ENCODE measurements at regions not wholly inside any gene's neighbourhood (a gene's known extent, or its start where the extent isn't known, plus 50 kb on each side); places are given as distances from the start of the nearest gene placed in this dataset.

DNA sequence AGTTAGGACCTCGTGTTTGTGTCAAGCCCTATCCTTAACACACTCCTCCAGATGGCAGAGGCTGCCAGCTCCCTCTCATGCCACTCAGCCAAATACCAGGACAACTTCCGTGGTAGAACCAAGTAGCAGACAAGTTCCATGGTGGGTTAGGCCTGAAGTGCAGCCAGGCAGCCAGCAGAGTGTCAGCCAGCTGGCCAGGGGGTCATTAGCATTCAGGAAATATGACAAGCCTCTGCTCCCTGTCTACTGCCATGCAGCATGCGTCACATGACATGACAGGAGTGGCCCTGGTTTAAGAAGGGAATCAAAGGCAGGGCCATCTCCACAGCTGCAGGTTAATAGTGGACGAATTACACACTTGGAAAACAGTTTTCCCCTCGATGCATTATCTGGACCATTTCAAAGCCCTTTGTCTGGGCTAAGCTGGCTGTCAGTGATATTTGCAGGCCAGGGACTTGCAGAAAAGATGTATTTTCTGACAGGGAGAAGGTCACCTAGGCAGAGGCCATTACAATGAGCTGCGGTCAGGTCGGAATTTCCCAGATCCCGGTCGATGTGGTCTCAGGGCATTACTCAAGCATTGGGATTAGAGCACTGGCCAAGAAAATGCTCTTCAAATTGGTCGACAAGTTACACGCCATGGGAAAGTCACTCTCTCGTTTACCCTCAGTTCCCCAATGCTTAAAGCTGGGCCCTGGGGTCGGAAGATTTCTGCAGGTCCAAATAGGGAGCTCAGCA is 461.7 kb upstream of the CADM1 start:
- DNase-seq (ENCODE audit: low read depth): no peak

DNA sequence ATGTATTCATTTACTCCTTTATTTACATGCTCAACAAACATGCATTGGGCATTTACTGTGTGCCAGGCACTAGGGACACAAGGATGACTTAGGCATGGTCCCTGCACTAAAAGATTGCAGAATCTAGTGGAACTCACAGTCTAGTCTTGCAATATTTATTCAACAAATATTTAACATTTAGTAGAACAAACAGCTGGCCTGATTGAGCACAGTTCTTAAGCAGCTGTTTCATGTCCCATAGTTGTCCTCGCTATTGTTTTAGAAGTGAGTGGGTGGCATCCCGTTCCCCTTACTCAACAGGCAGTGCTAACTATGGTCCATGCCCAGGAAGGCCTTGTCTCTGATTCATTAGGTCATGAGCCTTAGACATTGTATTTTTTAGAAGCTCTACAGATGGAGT is 459.9 kb upstream of the CADM1 start:
- no peak for DNase-seq (ENCODE audit: low read depth)

DNA sequence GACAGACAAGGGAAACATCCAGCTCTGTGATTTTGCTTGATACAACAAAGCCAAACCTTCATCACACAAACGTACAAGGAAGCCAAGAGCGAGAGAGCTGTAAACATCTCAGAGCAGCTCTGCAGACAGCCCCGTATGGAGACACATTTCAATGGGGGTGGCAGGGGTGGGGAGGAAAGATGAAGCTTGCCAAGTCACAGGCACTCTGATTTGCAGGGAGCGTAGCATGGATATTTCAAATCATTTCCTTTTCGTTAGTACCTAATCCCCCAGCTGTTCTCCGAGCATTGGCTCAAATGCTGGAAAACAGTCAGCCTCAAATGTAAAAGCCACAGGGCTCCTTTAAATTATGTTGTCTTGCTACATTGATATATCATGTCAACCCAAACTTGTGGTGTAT is 458.9 kb upstream of the CADM1 start:
- no peak for DNase-seq (ENCODE audit: low read depth)

DNA sequence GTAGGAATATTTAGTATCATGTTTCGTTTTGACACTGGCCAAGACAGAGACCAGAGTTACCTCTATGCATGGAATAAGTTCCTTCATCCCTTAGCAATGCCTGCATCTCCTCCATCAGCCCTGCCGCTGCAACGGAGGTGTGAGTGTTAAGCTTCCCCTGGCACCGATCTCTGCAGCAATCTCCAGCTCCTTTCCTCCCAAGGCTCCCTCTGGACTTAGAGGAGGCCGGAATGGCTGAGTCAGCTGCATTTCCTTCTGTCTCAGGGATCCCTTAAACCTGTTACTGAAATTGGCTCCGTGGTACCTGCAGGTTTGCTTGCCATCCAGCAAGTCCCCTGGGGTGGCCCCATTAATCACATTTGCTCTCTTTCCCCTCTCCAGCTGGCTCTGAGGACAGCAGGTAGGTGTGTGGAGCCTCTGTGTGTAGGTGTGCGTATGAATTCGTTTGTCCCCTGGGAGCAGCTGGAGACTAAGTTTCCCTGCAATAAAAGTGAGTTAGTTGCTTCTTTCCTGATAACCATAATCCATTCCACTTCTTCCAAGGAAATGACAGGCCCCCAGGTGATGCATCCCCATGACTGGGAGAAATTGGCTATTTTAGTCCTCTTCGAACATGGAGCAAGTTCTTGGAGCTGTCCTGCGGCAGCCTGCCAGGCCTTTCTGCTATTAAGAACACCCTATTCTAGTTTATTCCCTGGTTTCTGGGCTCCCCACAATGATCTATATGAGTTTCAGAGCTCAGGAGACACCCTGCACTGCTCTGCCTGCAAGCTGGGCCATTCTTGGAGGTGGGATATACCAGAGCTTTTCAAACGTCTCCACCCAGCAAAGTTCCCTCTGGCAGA is 457.2 kb upstream of the CADM1 start:
- DNase-seq (ENCODE audit: low read depth): no peak

DNA sequence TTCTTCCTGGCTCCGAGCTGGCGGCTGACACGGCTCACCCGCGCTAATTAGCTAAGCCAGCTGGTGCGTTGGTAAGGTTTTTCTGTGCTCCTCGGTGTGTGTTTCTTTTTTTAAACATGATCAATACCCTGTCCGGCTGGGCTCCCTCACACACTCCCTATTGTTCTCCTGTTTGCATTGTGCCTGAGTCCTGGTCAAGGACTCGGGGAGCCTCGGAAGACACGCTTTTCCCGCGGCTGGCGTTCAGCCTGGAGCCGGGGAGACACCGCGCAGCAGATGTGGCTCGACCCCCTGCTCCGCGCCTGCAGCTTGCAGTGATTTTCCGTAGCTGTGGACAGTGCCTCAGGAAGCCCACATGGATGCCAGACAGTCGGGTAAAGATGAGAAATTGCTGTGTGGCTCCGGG is 454.9 kb upstream of the CADM1 start:
- no peak for DNase-seq (ENCODE audit: low read depth)

DNA sequence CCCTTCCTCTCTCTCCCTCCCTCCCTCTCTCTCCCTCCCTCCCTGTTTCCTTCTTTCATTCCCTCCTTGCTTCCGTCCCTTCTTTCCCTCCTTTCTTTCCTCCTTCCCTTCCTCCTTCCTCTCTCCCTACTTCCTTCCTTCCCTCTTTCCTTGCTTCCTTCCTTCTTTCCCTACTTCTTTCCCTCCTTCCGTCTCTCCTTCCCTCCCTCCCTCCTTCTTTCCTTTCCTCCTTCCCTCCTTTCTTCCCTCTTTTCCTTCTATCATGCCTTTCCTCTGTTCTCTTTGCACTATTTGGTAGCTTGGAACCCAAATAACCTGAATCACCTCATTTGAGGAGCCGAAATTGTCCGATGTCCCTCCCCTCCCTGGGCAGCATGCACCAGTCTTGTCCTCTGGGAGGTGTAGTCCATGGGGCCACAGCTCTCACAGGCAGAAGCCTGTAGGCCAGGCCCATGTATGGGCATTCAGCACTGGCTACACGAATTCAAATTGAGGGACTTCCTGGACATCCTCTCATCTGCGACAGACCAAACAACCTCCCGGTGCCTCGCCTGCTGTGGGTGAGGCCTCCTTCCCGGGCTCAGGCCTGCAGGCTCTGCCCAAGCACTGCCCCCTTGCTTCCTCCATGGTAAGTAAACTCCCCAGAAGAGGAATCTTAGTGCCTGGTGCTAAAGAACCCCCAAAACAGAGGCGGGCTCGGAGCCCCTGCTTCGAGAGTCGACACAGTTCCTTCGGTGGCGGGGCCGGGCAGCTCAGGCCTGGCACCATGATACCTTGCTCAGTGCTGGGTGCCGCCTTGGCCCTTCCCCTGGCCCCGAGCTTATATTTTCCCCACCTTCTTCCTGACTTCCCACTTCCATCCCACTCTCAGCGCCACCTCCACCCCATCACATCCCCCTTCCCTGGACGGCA is 454.1 kb upstream of the CADM1 start:
- DNase-seq (ENCODE audit: low read depth): no peak

DNA sequence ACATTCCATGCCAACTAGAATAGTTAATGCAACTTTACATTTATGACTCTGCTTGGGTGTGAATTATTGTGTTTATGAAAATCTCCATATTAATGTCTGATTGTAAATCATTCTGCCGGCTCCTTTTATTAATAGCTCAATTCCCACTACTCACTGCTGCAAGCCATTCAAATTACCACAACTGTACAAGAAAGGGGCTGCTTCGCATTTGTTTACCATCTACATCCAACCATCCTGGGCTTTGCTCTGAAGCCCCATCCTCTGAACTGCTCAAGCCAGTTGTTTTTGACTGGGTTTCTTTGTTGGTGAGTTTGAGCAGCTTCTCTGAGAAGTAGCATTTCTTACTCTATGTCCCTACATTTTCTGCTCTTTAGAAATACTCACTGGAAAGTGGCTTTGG is 451.6 kb upstream of the CADM1 start:
- no peak for DNase-seq (ENCODE audit: low read depth)

DNA sequence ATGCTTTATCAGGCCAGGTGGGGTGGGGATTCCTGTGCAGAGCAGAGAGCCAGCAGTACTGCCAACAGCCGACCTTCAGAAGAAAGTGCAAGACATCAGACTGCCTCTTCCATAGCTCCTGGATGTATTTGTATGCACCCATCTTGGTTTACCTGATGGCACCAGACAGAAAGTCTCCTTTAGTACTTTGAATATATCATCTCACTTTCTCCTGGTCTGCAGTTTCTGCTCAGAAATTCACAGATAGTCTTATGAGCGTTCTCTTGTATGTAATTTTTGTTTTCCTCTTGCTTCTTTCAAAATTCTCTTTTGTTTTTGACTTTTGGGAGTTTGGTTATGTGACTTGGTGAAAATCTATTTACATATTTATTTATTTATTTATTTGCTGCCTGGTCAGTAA is 446.4 kb upstream of the CADM1 start:
- no peak for DNase-seq (ENCODE audit: low read depth)

DNA sequence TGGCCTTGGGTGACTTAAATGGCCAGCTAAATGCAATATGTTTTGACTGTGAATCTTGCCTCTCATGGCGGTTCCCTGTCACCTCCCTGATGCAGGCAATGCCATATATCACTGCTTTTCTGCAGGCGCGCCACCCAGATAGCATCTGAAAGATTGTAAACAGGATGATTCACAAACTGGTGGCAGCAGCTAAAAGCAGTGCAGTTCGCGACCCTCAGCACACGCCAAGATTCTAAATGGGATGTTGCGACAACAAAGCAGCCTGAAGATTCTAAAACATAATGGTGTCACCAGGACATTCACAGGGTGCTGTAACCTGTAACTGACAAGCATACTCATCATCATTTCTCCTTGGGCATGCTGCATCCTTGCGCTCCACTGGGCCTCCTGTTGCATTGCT is 440.4 kb upstream of the CADM1 start:
- no peak for DNase-seq (ENCODE audit: low read depth)

DNA sequence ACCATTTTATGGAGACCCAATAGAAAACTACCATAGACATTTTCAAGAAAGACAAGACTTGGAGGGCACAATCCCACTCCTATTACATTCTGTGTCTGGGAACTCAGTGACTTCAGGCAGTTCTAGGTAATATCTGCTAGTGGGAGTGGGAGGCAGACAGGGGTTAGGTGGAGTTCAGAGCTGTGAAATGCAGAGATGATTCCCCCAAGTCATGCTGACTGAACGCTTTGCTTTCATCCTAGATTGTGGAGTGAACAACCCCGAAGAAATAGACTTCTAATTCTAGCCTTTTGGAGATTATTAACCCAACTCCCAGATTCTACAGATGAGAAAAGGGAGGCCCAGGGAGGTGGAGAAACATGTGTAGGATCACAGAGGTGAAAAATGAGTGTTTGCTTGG is 437.8 kb upstream of the CADM1 start:
- no peak for DNase-seq (ENCODE audit: low read depth)

DNA sequence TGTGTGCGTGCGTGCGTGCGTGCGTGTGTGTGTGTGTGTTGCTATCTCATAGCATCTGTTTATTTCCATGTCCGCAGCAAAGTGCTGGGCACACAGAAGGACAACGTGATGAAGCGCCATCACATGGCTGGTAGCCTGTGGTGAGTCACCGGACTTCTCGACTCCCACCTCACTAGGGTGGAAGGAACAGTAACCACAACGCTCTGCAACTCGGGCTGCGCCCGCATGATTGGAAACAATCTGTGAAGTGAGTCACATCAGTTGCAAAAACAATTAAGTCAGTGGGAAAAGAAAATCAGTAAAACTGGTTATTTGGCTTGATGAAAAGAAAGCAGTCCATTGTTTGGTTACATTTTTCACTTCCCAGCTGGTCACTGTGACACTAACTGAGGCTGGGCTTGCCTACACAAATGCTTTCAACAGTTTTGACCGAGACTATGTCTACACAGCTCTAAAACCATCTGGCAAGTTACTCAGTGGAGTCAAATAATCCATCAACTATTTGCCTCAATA is 437.3 kb upstream of the CADM1 start:
- no peak for DNase-seq (ENCODE audit: low read depth)

DNA sequence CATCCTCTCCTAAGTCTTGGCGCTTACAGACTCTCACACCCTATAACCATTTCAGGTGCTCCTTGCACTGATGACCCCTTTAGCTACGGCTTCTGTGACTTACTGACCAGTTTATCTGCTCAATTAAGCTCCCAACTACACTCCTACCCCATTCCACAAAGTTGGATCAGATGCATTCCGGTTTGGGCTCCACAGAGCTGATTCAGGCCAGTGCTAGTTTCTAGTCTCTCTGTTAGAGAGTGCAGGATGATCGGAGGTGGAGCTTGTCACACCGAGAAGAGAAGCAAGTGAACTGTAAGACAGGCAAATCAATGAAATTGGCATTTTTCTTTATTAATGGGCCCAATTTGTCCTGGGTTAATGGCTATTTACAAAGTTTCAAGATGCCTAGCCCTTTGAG is 436.8 kb upstream of the CADM1 start:
- no peak for DNase-seq (ENCODE audit: low read depth)

DNA sequence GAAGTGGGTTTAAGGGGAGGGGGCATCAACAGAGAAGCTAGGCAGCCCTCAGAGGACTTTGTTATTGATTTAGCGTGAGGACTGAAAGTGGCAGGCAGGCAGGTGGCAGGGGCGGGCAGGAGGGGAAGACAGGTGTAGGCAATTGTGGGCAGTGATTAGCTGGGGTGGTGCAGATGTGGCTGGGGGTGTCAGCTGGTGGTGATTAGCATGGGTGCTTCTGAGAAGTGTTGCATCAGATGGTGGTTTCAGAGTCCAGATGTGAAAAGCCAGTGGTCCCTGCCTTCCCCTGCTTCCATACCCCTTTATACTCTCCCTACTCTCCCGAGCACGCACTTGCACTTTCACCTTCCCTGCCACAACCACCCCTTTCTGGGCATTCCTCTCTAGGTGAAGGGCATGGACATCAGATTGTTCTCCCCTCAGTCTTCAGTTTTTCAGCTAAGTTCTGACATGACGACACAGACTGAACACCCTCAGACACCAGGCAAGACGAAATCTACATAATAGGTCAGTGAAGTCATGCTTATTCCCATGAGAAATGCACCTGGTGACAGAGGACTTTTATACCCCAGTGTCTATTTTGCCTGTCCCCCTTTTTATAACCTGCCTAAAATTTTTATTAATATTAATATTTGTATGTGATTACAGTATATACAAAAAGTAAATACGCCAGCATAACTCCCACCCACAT is 435.7 kb upstream of the CADM1 start:
- DNase-seq (ENCODE audit: low read depth): no peak

DNA sequence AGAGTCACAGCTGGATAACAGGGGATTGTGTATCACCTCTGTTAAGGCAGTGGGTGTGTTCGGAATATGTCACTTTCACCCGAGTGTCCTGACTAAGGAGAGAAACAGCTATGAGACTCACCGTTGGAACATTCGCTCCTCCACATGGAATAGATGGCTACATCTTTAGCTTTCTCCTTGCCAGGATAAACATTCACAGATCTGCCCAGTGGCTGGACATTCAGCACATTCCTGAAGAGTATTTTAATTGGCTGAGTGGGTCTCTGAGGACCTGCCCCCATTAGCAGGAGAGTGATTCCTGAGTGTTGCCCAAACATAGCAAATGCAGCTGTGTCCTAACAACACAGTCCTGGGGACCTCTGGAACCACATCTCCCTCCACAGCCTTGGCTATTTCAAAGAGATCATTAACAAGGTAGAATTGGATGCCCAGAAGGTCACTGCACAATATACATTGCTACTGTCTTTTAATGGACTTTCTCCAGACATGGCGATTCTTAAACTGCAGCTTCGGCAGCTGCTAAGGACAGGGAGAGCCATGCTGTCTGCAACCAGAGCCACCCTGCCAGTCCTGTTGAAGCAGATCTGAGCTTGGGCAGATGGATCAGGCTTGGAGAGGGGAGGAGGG is 435.0 kb upstream of the CADM1 start:
- no peak for DNase-seq (ENCODE audit: low read depth)

DNA sequence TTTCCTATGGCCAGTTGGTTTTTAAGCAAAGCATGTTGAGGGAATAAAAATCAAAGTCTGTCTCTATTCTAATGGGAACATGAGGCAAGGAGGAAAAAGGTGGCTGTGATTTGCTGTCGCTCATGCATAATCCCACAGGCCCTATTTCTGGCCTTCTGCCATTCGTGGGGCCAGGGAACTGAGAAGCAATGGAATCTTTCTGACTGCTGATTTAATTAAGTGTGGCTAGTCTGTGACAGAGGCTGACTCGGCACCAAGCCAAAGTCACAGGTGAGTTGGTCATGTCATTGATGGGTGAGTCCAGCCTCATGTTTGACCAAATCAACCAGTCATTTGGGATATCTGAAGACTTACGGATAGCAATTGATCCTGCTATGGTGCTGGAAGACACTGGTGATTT is 429.3 kb upstream of the CADM1 start:
- no peak for DNase-seq (ENCODE audit: low read depth)

DNA sequence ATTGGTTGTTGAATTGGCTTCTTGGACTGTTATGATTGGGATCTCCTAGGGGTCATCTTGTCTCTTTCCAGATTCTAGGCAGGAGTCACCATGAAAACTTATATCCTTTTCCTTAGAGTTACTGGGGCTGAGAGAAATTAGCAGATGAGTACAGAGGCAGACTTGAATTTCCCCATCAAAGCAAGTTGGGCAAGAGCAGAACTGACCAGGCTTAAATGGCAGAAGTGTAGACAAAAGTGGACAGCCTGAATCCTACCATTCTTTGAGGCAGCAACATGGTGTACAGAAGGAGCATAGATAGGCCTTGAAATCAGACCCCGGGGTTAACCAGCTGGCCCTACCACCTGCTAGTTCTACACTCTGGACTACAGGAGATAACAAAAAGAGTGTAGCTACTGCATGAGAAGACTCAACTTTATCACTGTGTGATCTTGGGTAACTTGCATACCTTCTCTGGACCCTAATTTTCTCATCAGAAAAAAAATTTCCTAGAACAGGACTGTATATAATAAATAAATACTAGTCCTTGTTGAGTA is 427.4 kb upstream of the CADM1 start:
- no peak for DNase-seq (ENCODE audit: low read depth)

DNA sequence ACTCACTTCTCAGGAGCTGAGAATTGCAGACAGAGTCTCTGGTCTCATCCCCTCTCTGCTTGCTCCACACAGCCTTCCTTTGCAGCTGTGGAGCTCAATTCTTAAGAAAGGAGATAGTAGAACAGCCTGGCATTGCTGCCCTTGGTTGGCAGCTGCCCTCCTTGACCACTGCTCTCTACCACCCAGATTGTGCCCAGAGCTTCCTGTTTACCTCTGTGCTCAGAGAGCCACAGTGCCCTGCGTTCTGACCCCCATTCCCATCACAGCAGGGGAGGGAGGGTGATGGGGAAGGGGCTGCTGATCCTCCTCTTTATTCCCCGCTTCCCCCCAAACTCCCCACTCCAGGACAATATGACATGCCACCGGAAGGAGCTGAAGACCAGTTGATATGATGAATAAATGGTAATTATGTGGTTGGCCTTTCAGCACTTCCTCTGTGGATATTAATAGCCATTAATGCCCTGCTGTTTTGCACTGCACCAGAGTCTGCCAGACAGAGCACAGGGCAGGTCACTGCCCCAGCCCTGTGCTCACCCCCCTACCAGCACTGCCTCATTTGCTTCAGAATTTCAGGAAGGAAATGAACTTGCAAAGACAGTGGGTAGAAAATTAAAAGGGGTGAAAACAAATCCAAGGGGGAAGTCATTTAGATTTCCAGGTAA is 426.8 kb upstream of the CADM1 start:
- DNase-seq (ENCODE audit: low read depth): no peak

DNA sequence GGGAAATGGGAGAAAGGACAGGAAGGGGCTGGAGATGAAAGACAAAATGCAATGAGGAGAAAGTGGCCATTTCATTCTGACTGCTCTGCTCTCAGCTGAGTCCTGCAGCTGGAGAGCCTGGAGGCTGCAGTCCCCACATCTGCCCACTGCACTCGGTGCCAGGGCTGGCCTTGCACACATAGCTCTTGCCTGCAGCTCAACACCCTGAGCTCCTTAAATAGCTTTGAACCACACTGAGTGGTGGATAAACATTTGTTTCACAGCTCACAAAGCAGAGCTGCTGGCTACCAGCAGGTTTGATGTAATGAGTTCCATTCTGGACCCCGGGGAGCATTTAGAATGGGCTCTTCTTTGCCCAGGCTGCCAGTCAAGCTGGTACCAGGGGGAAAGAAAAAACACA is 426.1 kb upstream of the CADM1 start:
- DNase-seq (ENCODE audit: low read depth): no peak

DNA sequence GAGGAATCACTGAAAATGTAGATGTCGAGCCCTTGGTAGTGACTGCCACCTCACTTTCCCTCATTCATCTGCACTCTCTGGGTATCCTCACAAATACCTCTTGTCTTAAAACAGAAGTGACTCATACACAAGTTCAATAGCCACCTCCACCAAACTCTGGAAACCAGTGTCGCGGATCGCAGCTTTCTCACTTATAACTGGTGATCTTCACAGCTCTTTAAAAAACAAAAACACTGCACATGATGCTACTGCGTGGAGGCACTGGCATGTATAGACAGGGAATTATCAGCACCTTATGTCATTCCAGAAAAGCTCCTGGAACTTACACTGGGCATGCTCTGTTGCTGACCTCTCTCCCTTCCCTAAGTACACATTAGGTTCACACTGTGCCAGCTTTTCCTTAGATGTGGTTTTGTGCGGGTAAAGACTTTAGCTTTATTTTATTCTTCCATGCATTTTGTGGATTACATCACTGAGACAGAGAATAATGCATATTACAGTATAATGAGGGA is 425.5 kb upstream of the CADM1 start:
- no peak for DNase-seq (ENCODE audit: low read depth)

DNA sequence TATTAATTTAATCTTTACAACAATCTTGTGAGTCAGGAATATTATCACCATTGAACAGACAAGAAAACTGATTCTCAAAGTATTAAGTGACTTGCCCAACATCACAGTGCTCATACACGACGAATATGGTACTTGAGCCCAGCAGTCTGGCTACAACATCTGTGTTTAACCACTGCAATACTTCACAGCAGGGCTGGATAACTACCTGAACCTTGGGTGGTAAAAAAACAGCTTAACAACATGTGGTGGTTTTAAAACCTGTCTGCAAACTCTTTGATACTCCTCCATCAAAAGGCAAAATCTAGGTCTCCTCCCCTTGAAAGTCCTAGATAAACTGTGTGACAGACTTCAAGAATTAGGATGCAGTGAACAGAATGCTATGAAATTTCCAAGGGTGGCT is 424.6 kb upstream of the CADM1 start:
- DNase-seq (ENCODE audit: low read depth): no peak

Data from activated T-cell treated with anti-CD3 and anti-CD28 coated beads for 24 hours (primary cell).